Activated CD4-positive, alpha-beta T cell treated with anti-CD3 and anti-CD28 coated beads for 36 hours (primary cell): ENCODE measurements at regions not wholly inside any gene's neighbourhood (a gene's known extent, or its start where the extent isn't known, plus 50 kb on each side); places are given as distances from the start of the nearest gene placed in this dataset.

Source experiments
- ATAC-seq: fragments of 200-7000 bp; cut with Tn5 transposase; one replicate; pipeline ENCODE4 v1.10.0; 2021; ENCODE audit warnings: mild to moderate bottlenecking, moderate library complexity
- CTCF ChIA-PET: fragments of 350-600 bp; sonication (Branson Sonifier 250); formaldehyde crosslinking; loops from one replicate; lab custom pipeline; 2021; ENCODE audit warnings: antibody characterized with exemption; lab: Charles Lee
- POLR2A ChIA-PET: fragments of 350-600 bp; sonication (Branson Sonifier 250); formaldehyde crosslinking; loops from one replicate; lab custom pipeline; 2021; ENCODE audit warnings: antibody characterized with exemption, inconsistent platforms; lab: Charles Lee
- DNase-seq: peaks from one replicate; pipeline ENCODE4 v3.0.0-alpha.2; 2020
- H3K27ac Mint-ChIP-seq: one replicate; pipeline ENCODE4 v1.8.0; 2021; ENCODE audit warnings: mixed read lengths
- H3K27me3 Mint-ChIP-seq: one replicate; pipeline ENCODE4 v1.8.0; 2021; ENCODE audit warnings: mixed read lengths
- H3K36me3 Mint-ChIP-seq: one replicate; pipeline ENCODE4 v1.8.0; 2021; ENCODE audit warnings: low read depth, mixed read lengths
- H3K4me1 Mint-ChIP-seq: one replicate; pipeline ENCODE4 v1.8.0; 2021; ENCODE audit warnings: mixed read lengths
- H3K4me3 Mint-ChIP-seq: one replicate; pipeline ENCODE4 v1.8.0; 2021; ENCODE audit warnings: mild to moderate bottlenecking, moderate library complexity, mixed read lengths
- H3K9me3 Mint-ChIP-seq: one replicate; pipeline ENCODE4 v1.8.0; 2021; ENCODE audit warnings: low read depth, mixed read lengths
- intact Hi-C, 2 experiments: fragments of 100-400 bp; cut with DNase I in 1 of 2; cut with micrococcal nuclease in 1 of 2; formaldehyde crosslinking; loops; one replicate each; pipeline versions ENCODE4 v1.14.2 to v1.15.1; 2022 to 2024; cut with DNase I, micrococcal nuclease

DNA sequence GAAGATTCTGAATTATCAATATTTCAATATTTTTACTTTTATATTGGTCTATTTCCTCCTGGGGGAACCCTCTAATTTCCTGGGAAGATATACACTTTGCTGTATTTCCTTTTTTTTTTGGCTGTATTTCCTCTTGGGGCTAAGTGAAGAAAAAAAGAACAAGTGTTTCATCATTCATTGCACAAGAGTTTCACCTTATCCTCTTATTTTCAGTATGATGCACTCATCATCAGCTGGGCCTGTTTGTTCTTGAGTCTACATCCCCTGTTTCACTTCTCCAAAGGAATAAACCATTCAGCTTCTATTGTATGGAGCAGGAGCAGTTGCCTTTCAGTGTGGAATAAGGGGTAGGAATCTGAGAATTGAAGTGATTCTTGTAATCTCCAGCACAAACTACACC is 210.8 kb downstream of the FAM170A start:
- no peak overlapping the region for H3K4me3 Mint-ChIP-seq
- CTCF ChIA-PET = no interaction called here
- no peaks in the 10 kb centered on the region for H3K27me3 Mint-ChIP-seq
- no peaks in the 10 kb centered on the region for H3K36me3 Mint-ChIP-seq
- H3K9me3 Mint-ChIP-seq = peaks cover 6% of the 10 kb centered on the region
- no peak overlapping the region for H3K27ac Mint-ChIP-seq
- no peaks in the 10 kb centered on the region for H3K4me1 Mint-ChIP-seq
- intact Hi-C loops = no loop called here
- no peak for ATAC-seq
- POLR2A ChIA-PET = no interaction called here
- no peak for DNase-seq

DNA sequence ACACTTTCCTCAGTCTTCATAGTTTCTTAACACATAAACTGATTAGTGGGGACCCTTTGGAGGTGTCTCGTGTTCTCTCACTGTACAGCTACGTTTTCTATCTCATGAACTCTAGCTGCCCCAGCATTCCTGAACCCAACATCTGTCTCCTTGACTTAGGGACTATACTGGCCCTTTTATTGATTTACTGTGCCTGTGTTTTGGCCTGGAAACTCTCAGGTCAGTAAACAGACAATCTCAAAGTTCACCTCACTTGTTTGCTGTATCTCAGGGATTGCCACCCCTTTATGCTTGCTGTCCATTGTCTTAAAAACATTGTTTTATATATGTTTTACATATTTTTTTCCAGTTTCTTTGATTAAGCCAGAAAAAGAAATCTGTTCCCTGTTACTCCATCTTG is 222.8 kb downstream of the FAM170A start:
- DNase-seq (no peak), ATAC-seq (no peak)
- no peaks in the 10 kb centered on the region for H3K36me3 Mint-ChIP-seq
- no peak overlapping the region for H3K27ac Mint-ChIP-seq
- H3K27me3 Mint-ChIP-seq = no peaks in the 10 kb centered on the region
- H3K4me3 Mint-ChIP-seq = no peak overlapping the region
- no peaks in the 10 kb centered on the region for H3K4me1 Mint-ChIP-seq
- ChIA-PET POLR2A (no interaction called here), CTCF (no interaction called here)
- H3K9me3 Mint-ChIP-seq = no peaks in the 10 kb centered on the region
- intact Hi-C loops = no loop called here

DNA sequence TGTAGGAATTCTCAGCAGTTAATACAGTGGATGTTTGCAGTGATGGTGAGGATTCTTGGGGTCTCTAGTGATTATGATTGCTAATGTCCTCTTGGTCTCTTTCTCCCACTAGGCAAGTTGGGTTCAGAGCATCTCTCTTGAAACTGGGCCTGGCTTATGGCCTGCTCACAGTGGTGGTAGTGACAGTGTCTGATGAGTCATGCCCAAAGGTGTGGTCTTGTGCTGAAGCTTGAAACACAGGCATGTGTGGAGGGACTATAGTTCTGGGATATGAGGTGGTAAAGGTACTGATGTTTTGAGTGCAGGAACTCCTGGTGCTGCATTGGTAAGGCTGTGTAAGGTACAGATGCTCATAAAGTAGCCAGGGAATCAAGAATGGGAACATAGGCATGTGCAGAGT is 231.1 kb downstream of the FAM170A start:
- no peaks in the 10 kb centered on the region for H3K27me3 Mint-ChIP-seq
- CTCF ChIA-PET = no interaction called here
- H3K4me1 Mint-ChIP-seq = no peaks in the 10 kb centered on the region

DNA sequence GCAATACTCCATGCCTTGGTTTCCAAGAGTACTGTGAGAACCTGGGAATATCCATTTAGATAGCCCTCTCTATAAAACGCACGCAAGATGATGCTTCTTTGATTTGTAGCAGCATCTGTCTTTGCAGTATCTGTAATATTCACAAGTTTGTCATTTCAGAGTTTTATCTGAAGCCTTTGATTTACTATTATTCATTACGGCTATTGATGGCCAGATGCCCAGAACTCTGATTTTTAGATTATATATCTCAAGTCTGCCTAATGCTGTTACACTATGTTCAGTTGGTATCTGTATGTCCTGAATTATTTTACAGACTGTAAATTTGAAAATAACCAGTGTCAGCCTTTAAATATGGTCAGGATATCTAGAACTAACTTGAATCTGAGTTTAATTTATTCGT is 233.3 kb downstream of the FAM170A start:
- no peak overlapping the region for H3K4me3 Mint-ChIP-seq
- peaks cover 2% of the 10 kb centered on the region for H3K9me3 Mint-ChIP-seq
- DNase-seq = no peak
- no peaks in the 10 kb centered on the region for H3K27me3 Mint-ChIP-seq
- H3K27ac Mint-ChIP-seq = no peak overlapping the region
- intact Hi-C loops = no loop called here
- no peaks in the 10 kb centered on the region for H3K4me1 Mint-ChIP-seq
- no peaks in the 10 kb centered on the region for H3K36me3 Mint-ChIP-seq
- ATAC-seq = no peak
- CTCF ChIA-PET = no interaction called here
- POLR2A ChIA-PET = no interaction called here

More for the DNA sequence above, 231.1 kb downstream of the FAM170A start:
- Mint-ChIP-seq H3K9me3 (peaks cover 2% of the 10 kb centered on the region), H3K4me3 (no peak overlapping the region), H3K27ac (no peak overlapping the region), H3K36me3 (no peaks in the 10 kb centered on the region)
- no peak for DNase-seq
- intact Hi-C loops = no loop called here
- POLR2A ChIA-PET = no interaction called here
- ATAC-seq = no peak

DNA sequence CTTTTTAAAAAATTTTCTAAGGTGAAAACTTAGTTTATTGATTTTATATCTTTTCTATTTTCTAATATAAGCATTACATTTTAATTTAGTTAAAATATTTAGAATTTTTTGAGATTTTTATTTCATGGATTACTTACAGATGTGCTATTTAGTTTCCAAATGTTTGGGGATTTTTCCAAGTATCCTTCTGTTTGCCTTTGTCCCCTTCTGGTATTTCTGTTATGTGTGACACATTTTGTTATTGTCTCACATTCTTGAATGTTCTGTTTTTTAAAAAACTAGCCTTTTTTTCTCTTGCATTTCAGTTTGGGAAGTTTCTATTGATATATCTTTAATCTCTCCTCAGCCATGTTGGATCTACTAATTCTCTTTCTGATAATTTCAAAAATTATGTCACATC is 234.9 kb downstream of the FAM170A start:
- no peaks in the 10 kb centered on the region for H3K36me3 Mint-ChIP-seq
- peaks cover 2% of the 10 kb centered on the region for H3K9me3 Mint-ChIP-seq
- intact Hi-C loops = no loop called here
- no peaks in the 10 kb centered on the region for H3K4me1 Mint-ChIP-seq
- no peak overlapping the region for H3K4me3 Mint-ChIP-seq
- ATAC-seq = no peak
- no peak overlapping the region for H3K27ac Mint-ChIP-seq
- DNase-seq = no peak
- ChIA-PET CTCF (no interaction called here), POLR2A (no interaction called here)
- H3K27me3 Mint-ChIP-seq = no peaks in the 10 kb centered on the region

DNA sequence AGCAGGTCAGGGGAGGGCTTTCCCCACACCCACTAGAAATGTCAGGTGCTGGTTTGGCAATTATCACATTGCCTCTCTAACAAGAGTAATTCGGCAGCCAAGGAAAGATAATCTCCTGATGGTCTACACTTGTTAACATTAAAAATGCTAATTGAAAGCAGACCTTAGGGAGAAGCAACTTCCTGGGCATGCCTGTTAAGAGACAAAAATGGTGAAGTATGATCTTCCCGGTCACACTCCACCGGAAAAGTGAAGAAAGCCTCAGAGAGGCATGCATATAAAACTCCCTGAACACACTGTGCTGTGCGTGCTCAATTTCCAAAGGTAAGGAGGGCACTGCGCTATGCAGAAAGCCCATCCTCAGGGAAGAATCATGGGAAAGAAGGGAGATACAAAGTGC is 244.3 kb downstream of the FAM170A start:
- ChIA-PET POLR2A (no interaction called here), CTCF (no interaction called here)
- Mint-ChIP-seq H3K27me3 (no peaks in the 10 kb centered on the region), H3K27ac (no peak overlapping the region), H3K36me3 (no peaks in the 10 kb centered on the region), H3K4me1 (no peaks in the 10 kb centered on the region), H3K4me3 (no peak overlapping the region), H3K9me3 (no peaks in the 10 kb centered on the region)
- intact Hi-C loops = no loop called here
- ATAC-seq = no peak
- no peak for DNase-seq

DNA sequence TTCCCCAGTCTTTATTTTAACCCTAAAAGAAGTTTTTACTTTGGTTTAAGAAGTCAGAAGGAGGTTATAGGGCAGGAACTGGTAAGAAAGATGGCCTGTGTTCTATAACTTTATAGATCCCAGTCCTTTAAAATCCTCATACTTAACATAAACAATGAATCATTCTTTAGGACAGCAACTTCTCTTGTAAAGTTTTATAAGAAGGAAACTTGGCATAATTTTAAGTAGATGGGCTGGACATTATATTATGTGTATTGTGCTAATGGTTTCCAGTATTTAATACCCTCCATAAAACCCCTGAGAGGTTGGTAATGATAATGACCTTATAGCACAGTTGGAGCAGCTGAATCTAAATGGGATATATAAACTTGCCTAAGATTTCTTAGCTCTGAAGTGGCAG is 247.2 kb downstream of the FAM170A start:
- Mint-ChIP-seq H3K27ac (no peak overlapping the region), H3K4me1 (no peaks in the 10 kb centered on the region), H3K27me3 (no peaks in the 10 kb centered on the region), H3K4me3 (no peak overlapping the region), H3K36me3 (no peaks in the 10 kb centered on the region), H3K9me3 (no peaks in the 10 kb centered on the region)
- DNase-seq (no peak), ATAC-seq (no peak)
- intact Hi-C loops = no loop called here
- ChIA-PET CTCF (no interaction called here), POLR2A (no interaction called here)

DNA sequence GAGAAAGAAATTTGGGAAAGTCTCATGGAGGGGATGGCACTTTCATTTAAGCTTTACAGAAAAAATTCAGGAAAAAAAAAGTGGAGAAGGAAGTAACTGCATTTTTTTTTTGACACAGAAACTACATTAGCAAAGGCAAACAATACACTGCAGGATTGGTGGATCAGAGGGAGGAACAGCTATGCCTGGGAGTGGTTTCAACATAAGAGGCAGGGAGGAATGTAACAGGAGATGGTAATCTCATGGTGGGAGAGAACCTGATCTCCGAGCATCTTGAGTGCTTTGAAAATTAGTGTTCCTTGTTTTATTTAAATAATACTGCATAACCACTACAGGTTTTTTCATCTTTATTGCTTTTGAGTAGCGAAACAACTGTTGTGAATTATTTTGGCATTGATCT is 249.4 kb downstream of the FAM170A start:
- Mint-ChIP-seq H3K27me3 (no peaks in the 10 kb centered on the region), H3K27ac (no peak overlapping the region), H3K9me3 (no peaks in the 10 kb centered on the region), H3K36me3 (no peaks in the 10 kb centered on the region), H3K4me1 (no peaks in the 10 kb centered on the region), H3K4me3 (no peak overlapping the region)
- ATAC-seq (no peak), DNase-seq (no peak)
- intact Hi-C loops = no loop called here
- ChIA-PET POLR2A (no interaction called here), CTCF (no interaction called here)

DNA sequence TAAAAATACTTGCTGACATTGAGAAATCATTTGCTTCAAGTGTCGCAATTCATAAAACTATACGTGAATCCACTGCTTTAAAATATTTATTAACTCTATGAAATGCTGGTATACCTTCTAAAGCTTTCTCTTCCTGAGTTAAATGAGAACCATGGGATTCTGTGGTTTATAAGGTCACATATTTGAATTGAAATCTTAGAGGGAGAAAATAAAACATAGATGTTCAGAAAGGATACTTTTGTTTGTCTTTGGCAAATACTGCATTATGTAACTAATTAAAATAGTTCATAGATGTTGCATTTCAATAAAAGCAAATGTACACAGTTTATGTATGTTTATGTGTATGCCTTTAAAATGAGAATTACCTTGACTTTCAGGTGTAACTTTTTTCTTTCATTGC is 250.1 kb downstream of the FAM170A start:
- Mint-ChIP-seq H3K27me3 (no peaks in the 10 kb centered on the region), H3K4me3 (no peak overlapping the region), H3K9me3 (no peaks in the 10 kb centered on the region), H3K36me3 (no peaks in the 10 kb centered on the region), H3K4me1 (no peaks in the 10 kb centered on the region), H3K27ac (no peak overlapping the region)
- ChIA-PET POLR2A (no interaction called here), CTCF (no interaction called here)
- no peak for DNase-seq
- intact Hi-C loops = no loop called here
- no peak for ATAC-seq

DNA sequence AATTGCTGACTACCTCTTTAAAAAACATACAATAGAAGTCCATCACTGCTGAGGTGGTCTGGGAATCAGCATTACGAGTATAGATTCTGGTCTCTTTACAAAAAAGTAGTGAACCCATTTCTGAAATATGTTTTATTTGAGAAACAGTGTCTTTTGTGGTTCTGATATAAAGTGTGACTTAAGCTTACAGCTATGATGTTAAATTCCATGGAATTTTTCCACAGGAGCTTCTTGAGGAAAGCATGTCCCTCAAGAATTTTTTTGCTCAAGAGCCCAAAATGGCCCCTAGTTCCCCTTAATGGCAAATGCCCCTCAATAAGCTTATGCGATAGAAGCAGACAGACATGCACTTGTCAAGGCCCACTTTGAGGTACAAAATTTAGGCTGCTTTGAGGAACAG is 265.7 kb downstream of the FAM170A start:
- H3K27me3 Mint-ChIP-seq = no peaks in the 10 kb centered on the region
- H3K9me3 Mint-ChIP-seq = no peaks in the 10 kb centered on the region
- no peaks in the 10 kb centered on the region for H3K4me1 Mint-ChIP-seq
- POLR2A ChIA-PET = interaction anchor here (0.7 kb wide), 1 partner anchor 714 kb away, joined by 3 read pairs; no protein-coding TSS in a partner anchor
- intact Hi-C loops = no loop called here
- H3K27ac Mint-ChIP-seq = no peak overlapping the region
- CTCF ChIA-PET = no interaction called here
- ATAC-seq (no peak), DNase-seq (no peak)
- no peak overlapping the region for H3K4me3 Mint-ChIP-seq
- H3K36me3 Mint-ChIP-seq = no peaks in the 10 kb centered on the region

DNA sequence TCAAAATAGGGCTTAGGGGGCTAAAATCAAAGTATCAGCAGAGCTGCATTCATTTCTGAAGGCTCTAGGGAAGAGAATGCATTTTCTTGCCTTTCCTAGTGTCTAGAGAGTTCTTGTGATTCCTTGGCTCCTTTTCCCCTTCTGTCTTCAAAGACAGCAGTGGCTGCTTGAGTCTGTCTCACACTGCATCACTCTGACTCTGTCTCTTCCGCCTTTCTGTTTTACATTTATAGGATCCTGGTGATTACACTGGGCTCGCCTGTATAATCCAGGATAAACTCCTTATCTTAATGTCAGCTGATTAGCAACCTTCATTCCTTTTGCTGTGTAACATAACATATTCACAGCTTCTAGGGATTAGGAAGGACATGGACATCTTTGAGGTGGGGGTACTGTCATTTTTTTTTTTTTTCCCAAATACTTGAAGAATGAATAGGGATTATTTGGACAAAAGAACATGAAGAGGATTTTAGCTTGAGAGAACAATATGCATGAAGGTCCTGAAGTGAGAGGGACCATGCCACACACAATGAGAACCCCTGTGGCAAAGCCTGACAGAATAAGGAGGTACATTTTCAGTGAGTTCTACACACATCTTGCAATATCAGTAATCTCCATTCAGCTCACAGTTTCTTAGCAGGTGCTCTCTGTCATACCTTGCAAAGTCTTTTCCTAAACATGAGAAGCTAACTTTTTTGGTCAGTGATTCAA is 267.6 kb downstream of the FAM170A start:
- ATAC-seq (no peak), DNase-seq (no peak)
- intact Hi-C loops = no loop called here
- Mint-ChIP-seq H3K27ac (no peak overlapping the region), H3K9me3 (no peaks in the 10 kb centered on the region), H3K4me3 (no peak overlapping the region), H3K4me1 (no peaks in the 10 kb centered on the region), H3K36me3 (no peaks in the 10 kb centered on the region), H3K27me3 (no peaks in the 10 kb centered on the region)
- POLR2A ChIA-PET = no interaction called here
- CTCF ChIA-PET = interaction anchor here (0.6 kb wide), 2 partner anchors 26 to 114 kb away, joined by 3 read pairs; no protein-coding TSS in a partner anchor

DNA sequence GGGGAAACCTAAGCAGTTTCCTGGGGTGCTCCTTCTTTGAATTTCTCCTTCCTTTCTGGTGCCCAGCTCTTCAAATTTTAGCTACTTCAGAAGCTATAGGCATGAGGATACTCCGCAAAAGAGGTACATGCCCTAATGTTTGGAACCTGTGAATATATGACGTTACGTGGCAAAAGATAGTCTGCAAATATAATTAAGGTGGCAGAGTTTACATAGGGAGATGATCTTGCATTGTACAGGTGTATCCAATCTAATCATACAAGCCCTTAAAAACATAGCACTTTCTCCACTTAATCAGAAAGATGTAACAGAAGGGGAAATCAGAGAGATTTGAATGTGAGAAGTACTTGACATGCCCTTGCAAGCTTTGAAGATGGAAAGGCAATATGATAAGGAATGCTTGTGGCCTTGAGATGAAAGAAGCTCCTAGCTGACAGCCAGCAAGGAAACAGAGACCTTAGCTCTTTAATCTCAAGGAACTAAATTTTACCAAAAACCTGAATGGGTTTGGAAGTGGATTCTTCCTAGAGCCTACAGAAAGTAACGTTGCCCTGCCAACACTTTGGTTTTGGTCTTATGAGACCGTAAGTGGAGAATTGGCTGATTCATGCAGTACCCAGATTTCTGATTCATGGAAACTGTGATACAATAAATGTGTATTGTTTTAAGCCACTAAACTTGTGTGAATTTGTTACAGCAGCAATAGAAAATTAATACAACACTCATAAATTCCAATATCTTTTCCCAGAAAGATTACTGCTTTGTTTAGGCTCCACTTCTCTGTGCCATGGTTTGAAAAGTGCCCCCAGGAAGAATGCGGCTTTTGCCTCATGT is 268.4 kb downstream of the FAM170A start:
- H3K27me3 Mint-ChIP-seq = no peaks in the 10 kb centered on the region
- H3K9me3 Mint-ChIP-seq = no peaks in the 10 kb centered on the region
- H3K27ac Mint-ChIP-seq = no peak overlapping the region
- H3K4me1 Mint-ChIP-seq = no peaks in the 10 kb centered on the region
- DNase-seq (no peak), ATAC-seq (no peak)
- ChIA-PET CTCF (interaction anchor here (0.6 kb wide), 1 partner anchor 115 kb away, joined by 3 read pairs; no protein-coding TSS in a partner anchor), POLR2A (no interaction called here)
- H3K36me3 Mint-ChIP-seq = no peaks in the 10 kb centered on the region
- intact Hi-C loops = no loop called here
- no peak overlapping the region for H3K4me3 Mint-ChIP-seq
